Amygdala (tissue), 56 donors: ENCODE measurements at regions not wholly inside any gene's neighbourhood (a gene's known extent, or its start where the extent isn't known, plus 50 kb on each side); places are given as distances from the start of the nearest gene placed in this dataset.
A peak's percentile ranks its signal among the peaks of the same experiment; 100 is the strongest.

Experiments used
- DNase-seq, 56 donors: peaks; one replicate each; lab custom pipeline; 2025; lab: John Stamatoyannopoulos, UW

- DNase-seq = no peak
Observed at GRCh38 chr12:93149229-93149628, 220.1 kb upstream of the EEA1 start.

GRCh38 chr12:93151079-93151762 lies 222.1 kb upstream of the EEA1 start:
- DNase-seq = no peak

- DNase-seq = no peak
Observed at GRCh38 chr12:93152617-93153016, 223.5 kb upstream of the EEA1 start.

GRCh38 chr12:93153321-93153720 lies 224.2 kb upstream of the EEA1 start:
- DNase-seq = no peak

GRCh38 chr12:93154096-93154728 lies 223.5 kb upstream of the NUDT4 start:
- DNase-seq = no peak

- DNase-seq = no peak
Observed at GRCh38 chr12:93154753-93155480, 222.8 kb upstream of the NUDT4 start.

- DNase-seq = peak in 17 of 56 donors; percentile 2 to 51 (median 20)
Observed at GRCh38 chr12:93156086-93156716, 221.5 kb upstream of the NUDT4 start.

GRCh38 chr12:93157279-93157678 lies 220.4 kb upstream of the NUDT4 start:
- DNase-seq = no peak

- DNase-seq = no peak
Observed at GRCh38 chr12:93158065-93158843, 219.5 kb upstream of the NUDT4 start.

GRCh38 chr12:93163260-93164036 lies 214.3 kb upstream of the NUDT4 start:
- no peak for DNase-seq

GRCh38 chr12:93164103-93164880 lies 213.4 kb upstream of the NUDT4 start:
- no peak for DNase-seq

- DNase-seq = no peak
Observed at GRCh38 chr12:93165384-93165932, 212.3 kb upstream of the NUDT4 start.

- DNase-seq = no peak
Observed at GRCh38 chr12:93166541-93167307, 211.0 kb upstream of the NUDT4 start.

- no peak for DNase-seq
Observed at GRCh38 chr12:93167331-93167730, 210.4 kb upstream of the NUDT4 start.

- peak in 12 of 56 donors; percentile 5 to 36 (median 18) for DNase-seq
Observed at GRCh38 chr12:93167841-93168492, 209.8 kb upstream of the NUDT4 start.

GRCh38 chr12:93168751-93169150 lies 209.0 kb upstream of the NUDT4 start:
- no peak for DNase-seq

GRCh38 chr12:93169536-93169935 lies 208.2 kb upstream of the NUDT4 start:
- DNase-seq = no peak
